ENCODE measurements at regions not wholly inside any gene's neighbourhood (a gene's known extent, or its start where the extent isn't known, plus 50 kb on each side); places are given as distances from the start of the nearest gene placed in this dataset.

- H3K9me3 ChIP-seq = no peaks in the 10 kb centered on the region
- intact Hi-C loops (cut with DNase I) = no loop called here
- TF ChIP-seq, protein P1, sequence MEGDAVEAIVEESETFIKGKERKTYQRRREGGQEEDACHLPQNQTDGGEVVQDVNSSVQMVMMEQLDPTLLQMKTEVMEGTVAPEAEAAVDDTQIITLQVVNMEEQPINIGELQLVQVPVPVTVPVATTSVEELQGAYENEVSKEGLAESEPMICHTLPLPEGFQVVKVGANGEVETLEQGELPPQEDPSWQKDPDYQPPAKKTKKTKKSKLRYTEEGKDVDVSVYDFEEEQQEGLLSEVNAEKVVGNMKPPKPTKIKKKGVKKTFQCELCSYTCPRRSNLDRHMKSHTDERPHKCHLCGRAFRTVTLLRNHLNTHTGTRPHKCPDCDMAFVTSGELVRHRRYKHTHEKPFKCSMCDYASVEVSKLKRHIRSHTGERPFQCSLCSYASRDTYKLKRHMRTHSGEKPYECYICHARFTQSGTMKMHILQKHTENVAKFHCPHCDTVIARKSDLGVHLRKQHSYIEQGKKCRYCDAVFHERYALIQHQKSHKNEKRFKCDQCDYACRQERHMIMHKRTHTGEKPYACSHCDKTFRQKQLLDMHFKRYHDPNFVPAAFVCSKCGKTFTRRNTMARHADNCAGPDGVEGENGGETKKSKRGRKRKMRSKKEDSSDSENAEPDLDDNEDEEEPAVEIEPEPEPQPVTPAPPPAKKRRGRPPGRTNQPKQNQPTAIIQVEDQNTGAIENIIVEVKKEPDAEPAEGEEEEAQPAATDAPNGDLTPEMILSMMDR (IDR thresholded peaks at IDR 0.05) = no peak
- ATAC-seq (no peak), DNase-seq (no peak)
- H3K36me3 ChIP-seq = no peaks in the 10 kb centered on the region
- no peak overlapping the region for H3K4me3 ChIP-seq
- H3K27ac ChIP-seq = no peak overlapping the region
- no peaks in the 10 kb centered on the region for H3K27me3 ChIP-seq (ENCODE audit: low read depth)
- no peaks in the 10 kb centered on the region for H3K4me1 ChIP-seq
Observed at GRCh38 chr4:11506194-11506593, 77.5 kb upstream of the HS3ST1 start.

DNA sequence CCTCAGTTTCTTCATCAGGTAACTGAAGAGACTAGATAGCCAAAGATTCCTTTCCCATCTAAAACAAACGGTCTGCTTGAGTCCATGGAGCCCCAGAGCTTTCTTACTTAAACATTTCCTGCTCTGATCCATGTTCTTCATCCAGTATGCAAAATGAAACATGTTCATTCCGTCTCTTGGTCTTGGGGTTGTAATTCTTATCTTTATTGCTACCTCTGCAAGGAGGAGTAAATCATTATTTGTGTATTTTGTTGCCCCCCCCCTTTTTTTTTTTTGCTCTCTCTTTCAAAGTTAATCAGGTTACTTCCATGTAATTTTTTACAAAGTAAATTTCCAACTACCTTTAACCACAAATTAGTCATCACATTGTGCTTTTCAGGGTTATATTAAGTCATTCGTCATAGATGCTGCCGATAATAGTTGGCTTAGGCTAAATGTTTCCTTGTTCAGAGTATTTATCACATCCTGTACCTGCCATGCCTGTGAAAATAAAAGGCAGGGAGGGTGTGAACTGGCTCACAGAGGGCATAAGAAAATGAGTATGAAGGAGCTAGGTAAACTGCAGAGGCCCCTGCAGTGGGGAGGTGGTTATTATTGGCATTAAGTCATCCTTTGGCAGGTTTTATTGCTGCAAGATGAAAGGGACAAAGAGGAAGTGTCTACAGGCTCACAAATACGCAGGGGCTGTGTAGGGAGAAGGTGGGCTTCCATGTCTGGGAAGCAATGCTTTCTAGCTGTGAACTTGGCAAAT, 76.7 kb upstream of the HS3ST1 start:
- no peaks in the 10 kb centered on the region for H3K36me3 ChIP-seq
- H3K4me3 ChIP-seq = no peak overlapping the region
- ATAC-seq = peak in 1 of 2 donors; percentile 15
- no peak overlapping the region for H3K27ac ChIP-seq
- TF ChIP-seq, protein P1 (IDR thresholded peaks at IDR 0.05) = no peak
- H3K27me3 ChIP-seq (ENCODE audit: low read depth) = no peaks in the 10 kb centered on the region
- intact Hi-C loops (cut with DNase I) = no loop called here
- no peak for DNase-seq
- H3K4me1 ChIP-seq = no peaks in the 10 kb centered on the region
- H3K9me3 ChIP-seq = no peaks in the 10 kb centered on the region

- Histone ChIP-seq H3K27ac (no peak overlapping the region), H3K4me3 (no peak overlapping the region), H3K4me1 (no peaks in the 10 kb centered on the region), H3K27me3 (ENCODE audit: low read depth) (no peaks in the 10 kb centered on the region), H3K9me3 (peaks cover 1% of the 10 kb centered on the region), H3K36me3 (no peaks in the 10 kb centered on the region)
- TF ChIP-seq, protein P1 (IDR thresholded peaks at IDR 0.05) = no peak
- DNase-seq (no peak), ATAC-seq (peak in 1 of 2 donors; percentile 32)
- intact Hi-C loops (cut with DNase I) = no loop called here
Observed at GRCh38 chr4:11503166-11503565, 74.5 kb upstream of the HS3ST1 start.

DNA sequence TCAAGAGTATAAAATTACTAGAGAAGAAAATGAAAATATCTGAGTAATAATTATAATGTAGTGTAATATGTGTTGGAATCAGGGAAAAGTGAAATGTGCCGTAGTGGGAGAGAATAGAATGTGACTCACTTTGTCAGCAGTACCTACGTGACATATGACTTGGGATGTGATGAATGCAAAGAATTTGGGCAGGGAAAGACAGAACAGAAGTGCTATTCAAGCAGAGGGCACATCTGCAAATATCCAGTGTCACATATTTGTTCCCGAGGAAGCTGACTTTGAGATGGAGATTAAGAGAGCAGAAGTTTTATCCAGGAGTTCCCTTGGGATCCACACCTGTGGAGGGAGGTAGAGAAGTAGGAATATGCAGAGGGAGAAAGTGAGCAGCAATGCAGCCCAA, 69.3 kb upstream of the HS3ST1 start:
- Histone ChIP-seq H3K27ac (no peak overlapping the region), H3K4me3 (no peak overlapping the region), H3K36me3 (no peaks in the 10 kb centered on the region), H3K4me1 (no peaks in the 10 kb centered on the region), H3K27me3 (ENCODE audit: low read depth) (no peaks in the 10 kb centered on the region), H3K9me3 (peaks cover 13% of the 10 kb centered on the region)
- ATAC-seq (no peak), DNase-seq (no peak)
- TF ChIP-seq, protein P1 (IDR thresholded peaks at IDR 0.05) = no peak
- intact Hi-C loops (cut with DNase I) = no loop called here

GRCh38 chr4:11497212-11497806, 68.6 kb upstream of the HS3ST1 start:
- intact Hi-C loops (cut with DNase I) = no loop called here
- TF ChIP-seq, protein P1 (IDR thresholded peaks at IDR 0.05) = peak; percentile 11
- ATAC-seq = no peak
- H3K27me3 ChIP-seq (ENCODE audit: low read depth) = no peaks in the 10 kb centered on the region
- peaks cover 13% of the 10 kb centered on the region for H3K9me3 ChIP-seq
- no peak for DNase-seq
- H3K27ac ChIP-seq = no peak overlapping the region
- no peaks in the 10 kb centered on the region for H3K4me1 ChIP-seq
- no peaks in the 10 kb centered on the region for H3K36me3 ChIP-seq
- H3K4me3 ChIP-seq = no peak overlapping the region

Measured in lower lobe of right lung (tissue), 2 donors.